ENCODE measurements at regions not wholly inside any gene's neighbourhood (a gene's known extent, or its start where the extent isn't known, plus 50 kb on each side); places are given as distances from the start of the nearest gene placed in this dataset.
A peak's percentile ranks its signal among the peaks of the same experiment; 100 is the strongest.

DNA sequence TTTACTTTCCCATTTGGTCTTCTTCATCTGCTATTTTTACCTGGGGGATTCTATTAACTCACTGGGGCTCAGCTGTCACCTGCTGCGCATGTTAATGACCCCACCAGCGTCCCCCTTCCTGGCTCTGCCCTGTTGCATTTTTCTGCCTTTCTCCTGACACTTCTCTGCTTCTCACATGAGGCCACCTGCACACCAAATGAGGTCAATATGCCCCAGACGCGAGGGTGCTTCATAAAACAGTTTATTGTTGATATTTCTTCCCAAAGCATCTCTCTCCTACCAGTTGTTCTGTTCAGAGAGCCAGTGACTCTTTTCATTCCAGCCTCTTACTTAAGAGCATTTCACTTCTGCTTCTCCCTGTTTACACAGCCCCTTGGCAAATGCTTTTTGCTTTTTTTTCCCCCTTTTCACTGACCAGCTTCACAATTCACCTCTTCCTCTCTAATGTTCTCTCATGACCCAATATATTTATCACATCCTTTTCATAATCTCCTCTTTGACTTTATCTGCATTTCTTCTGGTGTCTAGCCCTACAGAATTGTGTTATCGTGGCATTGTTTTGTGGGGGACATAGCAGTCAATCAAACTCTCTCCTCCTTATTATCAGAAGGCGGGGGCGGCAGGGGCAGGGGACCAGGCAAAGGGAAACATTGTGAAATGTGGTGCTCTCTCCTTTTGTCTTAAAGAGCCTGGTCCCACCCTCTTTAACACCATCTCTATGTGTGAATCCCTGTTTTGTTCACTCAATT is 545.8 kb upstream of the CITED2 start:
- no peak for DNase-seq

DNA sequence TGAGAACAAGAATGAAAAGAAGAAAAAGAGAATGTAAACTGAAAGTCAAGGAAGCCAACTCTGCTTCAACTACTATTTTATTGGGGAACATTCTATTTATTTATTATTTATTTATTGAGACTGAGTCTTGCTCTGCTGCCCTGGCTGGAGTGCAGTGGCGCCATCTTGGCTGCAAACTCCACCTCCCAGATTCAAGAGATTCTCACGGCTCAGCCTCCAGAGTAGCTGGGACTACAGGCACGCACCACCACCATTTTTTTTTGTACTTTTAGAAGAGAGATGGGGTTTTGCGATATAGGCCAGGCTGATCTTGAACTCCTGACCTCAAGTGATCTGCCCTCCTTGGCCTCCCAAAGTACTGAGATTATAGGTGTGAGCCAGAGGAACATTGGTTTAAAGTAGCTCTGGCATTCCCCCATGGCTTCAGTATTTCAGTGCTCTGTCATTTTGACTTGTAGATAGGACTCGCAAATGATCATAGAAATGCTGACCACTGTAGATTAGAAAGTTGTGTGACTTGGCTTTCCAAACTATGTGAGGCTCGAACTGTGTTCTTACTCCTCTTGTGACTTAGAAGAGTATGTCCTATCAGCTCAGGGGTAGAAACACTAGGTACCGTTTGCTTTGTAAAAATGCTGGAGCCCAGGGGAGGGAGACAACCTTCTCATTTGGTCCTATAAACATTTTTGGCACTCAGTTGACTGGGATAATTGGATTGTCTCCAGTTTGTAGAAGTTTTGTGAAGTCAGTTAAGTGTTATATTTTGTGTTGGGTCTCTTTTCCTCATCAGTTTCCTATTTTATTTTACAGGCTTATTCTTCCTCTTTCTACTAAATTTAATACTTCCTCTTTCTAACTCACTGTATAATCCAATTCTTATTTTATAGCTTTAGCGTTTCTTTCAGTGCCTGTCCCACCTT is 544.9 kb upstream of the CITED2 start:
- no peak for DNase-seq

DNA sequence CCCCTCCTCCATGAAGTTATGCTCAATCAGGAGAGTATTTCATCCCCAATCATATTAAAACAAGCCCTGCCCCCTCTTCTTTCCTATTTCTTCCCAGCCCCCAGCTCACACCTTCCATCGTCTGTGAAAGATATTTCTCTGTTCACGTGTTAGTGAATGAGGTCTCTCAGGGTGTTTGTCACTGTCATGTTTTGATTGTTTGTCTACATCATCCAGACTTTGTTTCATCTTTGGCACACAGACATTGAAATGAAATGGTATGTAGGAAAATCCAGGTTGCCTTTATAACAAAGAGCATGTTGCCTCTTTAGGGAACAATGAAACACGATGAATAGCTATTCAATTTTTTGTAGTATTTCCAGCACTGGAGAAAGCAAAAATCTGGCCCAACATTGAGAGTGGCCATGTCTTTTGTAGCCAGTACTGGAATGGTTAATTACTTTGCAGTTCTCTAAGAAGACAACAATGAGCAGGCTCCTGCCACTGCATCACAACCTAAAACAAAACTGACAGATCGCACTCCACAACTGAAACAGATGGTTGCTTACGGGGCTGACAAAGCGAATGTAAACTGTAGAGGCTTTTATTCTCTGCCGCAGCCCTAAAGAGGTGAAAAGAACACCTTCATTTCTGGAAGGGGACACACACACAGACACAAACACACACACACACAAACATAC is 543.6 kb upstream of the CITED2 start:
- no peak for DNase-seq

DNA sequence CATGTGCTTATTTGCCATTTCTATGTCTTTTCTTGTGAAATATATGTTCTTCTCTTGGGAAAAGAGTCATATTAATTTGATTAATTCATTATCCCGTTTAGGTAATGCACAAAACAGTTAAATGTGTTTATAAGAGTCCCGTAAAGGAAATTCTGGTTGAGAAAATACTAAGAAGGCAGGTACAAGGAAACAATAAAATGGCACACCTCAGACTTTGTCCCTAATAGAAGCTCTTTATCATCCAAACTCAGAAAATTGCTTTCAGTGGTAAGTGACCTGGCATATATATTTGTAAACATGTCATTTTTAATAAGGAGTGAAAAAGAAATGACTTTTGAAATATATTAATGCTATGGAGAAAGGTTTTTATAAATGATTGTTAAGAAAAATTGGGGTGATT is 540.5 kb upstream of the CITED2 start:
- DNase-seq: no peak

DNA sequence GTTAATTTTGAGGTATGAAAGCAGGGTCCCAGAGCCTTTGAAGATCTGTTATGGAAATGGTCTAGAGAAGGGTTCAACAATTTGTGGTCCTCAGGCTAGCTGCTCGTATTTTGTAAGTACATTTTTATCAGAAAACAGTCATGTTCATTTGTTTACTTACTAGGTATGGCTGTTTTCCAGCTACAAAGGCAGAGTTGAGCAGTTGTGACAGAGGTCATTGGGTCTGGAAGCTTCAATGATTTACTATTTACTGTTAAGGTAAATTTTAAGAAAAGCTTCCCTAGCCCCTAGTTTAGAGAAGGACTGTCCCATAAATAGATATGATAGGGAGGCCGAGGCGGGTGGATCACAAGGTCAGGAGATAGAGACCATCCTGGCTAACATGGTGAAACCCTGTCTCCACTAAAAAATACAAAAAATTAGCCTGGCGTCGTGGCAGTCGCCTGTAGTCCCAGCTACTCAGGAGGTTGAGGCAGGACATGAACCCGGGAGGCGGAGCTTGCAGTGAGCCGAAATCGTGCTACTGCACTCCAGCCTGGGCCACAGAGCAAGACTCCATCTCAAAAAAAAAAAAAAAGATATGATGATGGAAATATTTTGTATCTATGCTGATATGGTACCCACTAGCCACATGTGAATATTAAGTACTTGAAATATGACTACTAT is 538.4 kb upstream of the CITED2 start:
- DNase-seq: no peak

DNA sequence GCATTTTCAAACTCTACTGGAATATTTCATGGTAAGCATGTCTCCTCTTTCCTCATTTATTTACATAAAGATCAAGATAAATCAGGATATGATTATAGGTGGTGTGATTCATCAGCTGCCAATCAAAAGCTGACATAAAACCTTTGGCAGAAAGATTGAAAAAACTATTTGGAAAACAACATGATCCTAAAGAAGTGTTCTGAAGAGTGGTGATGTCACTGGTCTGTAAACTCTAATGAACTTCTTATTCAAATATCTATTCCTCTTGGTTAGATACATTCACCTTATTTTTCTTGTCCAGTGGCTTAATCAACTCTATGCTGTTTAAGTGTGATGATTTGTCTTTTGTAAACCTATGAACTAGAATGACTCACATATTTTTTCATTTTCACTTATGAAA is 535.5 kb upstream of the CITED2 start:
- DNase-seq: no peak

DNA sequence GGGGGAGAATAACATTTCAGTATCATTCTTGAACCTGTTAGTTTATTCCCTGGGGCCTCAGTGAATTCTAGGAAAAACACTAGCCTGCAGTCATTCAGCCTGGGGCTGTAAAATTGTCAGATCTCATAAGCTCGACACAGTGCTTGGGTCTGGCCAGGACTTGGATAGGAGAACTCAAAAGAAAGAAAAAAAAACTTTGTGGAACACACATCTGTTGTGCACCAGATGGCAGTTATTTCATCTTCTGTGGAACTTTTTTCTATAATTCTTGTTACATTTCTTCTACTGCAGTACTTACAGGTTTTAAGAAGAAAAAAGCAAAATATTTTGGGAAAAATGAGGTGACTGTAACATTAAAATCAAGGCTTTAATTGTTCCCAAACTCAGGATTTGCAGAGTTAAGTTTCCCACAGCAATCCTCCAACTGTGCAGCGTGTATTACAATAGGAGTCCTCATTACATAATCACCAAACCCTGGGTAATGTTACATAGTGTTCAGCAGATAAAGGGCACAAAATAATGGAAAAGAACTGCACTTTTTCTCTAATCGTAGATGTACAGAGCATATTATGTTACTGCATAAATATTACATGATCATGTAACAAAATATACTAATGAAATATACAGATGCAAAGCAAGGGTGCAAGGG is 531.1 kb upstream of the CITED2 start:
- DNase-seq: no peak

DNA sequence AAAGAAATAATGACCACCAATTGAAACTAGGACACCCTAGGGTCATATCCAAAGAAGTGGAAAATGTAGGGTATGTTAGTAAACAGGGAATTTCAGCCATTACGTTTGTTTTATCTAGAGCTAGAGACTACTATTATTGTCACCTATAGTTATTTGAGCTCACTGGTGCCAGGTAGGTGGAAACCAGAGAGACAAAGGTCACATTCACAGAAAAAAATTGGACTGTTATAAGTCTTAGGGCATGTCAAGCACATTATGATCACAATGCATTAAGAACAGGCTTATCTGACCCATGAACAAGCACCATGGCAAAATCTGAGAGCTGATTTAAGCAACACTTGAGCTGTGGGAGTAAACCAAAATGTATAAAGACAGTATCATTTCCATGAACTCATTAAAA is 530.1 kb upstream of the CITED2 start:
- DNase-seq: no peak

DNA sequence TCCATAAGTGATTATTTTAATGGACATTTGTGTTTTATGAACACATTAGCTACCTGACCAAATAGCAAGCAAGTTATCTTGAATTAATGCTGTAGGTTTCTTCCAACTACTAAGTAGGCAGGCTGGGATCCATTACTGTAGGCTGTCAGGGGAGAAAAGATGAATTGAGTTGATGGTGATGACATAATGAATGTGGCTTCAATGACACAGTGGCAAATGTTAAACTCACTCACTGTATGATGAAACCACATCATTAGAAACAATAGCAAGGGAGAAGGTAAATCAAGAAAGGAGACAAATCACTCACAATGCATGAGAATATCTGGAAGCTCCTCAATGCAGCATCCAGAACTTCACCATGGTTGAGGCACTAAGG is 529.7 kb upstream of the CITED2 start:
- no peak for DNase-seq

DNA sequence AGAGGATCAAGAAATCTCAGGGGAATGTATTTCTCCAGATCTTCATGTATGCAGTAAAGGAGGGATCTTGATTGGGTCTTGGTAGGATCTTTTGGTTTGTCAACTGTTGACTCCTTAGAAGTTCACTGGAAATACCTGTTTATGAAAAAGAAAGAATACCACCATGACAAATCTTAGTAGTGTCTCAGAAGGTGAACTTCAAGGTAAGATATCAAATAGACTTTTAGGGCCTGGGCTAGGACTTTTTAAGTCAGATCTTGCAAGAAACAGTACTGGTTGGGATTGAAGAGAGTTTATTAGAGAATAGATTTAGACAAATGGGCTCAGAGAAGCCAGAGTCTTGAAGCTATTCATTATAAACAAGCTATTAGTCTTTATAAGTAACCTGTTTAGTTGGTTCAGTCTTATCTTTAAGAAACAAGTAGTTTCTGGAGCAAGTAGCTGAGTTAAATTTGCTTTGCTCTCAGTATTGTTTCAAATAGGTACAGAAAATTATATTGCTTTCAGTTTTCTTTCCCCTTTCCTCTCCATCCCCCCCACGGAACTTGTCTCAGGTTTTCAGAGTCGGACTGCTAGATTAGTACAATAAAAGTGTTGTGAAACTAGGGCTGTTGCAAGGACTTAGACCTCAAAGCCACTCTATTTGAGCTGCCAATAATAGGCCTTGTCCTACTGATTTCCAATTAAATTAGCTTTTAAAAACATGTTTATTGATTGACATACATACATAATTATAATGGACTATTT is 529.1 kb upstream of the CITED2 start:
- peak; percentile 1 for DNase-seq

DNA sequence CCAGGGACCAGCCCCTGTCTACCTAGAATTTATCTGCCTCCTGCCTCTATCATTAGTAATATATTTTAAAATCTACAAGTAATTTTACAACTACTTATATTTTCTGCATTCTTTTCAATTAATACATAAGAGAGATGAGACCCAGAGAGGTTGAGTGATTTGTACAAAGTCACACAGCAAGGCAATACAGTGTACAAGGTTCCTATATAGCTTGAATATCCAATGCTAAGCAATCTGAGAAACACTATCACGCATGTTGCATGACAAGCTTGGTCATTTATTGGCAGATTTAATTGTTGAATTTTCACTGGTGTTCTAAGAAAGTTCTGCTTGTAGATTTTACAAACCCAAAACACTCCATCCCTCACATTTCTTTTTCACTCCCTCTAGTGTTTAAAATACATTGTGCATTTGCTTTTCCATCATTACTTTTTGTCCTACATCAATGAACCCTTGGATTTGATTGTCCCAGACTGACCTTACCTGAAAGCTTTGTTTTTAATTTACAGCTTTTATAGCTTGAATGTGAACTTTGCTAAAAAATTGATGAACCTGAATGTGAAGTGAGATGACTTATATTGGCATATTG is 520.9 kb upstream of the CITED2 start:
- DNase-seq: no peak

DNA sequence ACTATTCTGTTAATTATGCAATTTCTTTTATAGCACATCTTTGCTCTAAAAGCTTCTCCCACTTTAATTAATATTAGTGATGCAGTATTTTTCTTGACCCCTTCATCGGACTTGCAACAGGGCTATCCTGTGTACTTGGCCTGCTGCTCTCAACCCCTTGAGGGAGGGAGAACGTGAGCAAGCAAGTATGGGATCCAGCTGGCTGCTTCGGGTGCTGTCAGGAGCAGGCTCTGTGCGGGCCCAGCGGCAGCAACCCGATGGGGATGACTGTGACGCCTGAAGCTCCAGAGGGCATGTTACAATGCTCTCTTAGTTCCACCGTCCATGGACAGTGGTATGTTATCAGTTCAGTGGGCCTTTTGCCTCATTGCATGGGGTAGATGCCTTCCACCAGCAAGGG is 519.8 kb upstream of the CITED2 start:
- DNase-seq: no peak

DNA sequence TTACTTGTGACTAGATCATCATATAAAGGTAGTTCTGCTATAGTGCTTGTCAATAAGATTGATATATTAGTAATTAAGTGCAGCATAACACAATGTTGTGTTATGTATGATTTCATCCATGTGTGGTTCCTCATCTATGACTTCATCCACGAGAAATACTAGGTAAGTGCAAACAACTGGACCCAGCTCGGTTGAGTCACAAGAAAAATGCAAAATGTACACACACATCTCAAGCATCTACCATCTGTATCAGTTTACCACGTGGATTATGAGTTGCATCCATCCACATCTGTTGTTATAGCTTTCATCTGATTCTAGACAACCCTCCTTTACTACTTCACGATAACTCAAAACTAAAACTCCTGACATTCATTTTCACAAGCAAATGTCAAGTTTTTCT is 517.0 kb upstream of the CITED2 start:
- no peak for DNase-seq

DNA sequence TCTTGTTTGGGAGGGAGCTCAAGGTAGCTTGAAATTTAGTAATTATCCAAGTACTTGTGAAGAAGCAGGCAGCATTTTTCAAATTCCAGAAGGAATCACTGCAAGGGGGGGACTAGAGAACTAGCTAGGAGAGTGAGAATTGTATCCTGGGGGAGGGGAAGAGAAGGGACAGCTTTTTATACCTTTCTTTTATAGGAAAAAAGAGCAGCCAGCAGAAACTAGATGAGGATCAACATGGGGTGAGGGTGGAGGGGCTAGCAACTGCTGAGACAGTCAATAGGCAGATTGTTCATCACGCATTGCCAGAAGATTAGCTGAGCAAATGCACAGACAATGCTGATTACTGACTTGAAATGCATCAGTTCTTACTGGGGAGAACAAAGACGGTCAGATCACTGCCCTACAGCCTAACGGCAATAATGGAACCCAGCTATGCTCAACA is 514.3 kb upstream of the CITED2 start:
- DNase-seq: no peak

DNA sequence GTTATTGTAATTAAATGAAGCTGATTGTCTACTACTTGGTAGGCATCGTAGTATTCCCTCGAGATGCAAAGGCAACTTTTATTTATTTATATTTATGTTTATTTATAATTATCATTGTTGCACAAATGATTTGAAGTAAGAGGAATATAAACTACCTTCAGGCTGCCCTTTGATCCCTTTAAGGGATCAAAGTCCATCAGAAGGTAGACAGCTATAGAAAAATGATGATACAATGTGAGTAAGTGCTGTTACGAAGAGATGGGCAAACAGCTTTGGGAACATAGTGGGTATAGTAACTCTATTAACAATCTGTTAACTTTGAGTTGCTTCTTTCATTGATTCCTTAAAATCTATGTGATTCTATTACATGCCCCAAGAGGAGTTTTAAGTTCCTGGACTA is 512.8 kb upstream of the CITED2 start:
- DNase-seq: no peak

DNA sequence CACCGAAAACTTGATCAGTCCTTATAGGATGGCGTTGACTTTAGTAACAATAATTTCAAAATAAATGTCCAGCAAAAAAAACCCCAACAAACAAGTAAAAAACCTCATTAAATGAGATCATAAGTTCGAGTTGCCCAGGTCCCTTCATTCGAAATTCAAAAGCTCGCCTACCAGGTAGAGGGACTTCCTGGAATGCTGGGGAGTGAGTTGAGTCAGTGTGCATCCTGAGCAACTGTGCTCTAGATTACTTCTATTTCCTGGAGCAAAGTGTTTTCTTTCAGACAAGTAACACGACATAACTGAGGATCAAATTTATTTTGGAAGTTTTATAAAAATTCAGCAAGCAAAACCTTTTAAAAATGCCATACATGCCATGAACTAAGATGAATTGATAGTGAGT is 511.9 kb upstream of the CITED2 start:
- no peak for DNase-seq

DNA sequence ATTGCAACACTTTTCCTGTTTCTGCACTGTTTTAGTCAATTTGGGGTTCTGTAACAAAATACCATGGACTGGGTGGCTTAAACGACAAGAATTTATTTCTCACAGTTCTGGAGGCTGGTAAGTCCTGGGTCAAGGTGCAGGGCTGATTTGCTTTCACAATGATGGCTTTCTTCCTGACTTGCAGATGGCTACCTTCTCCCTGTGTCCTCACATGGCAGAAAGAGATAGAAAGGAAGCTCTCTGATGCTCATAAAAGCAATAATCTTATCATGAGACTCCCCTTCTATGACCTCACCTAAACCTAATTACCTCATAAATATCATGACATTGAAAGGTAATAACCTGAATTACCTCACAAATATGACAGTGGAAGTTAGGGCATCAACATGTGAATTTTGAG is 511.5 kb upstream of the CITED2 start:
- DNase-seq: no peak

DNA sequence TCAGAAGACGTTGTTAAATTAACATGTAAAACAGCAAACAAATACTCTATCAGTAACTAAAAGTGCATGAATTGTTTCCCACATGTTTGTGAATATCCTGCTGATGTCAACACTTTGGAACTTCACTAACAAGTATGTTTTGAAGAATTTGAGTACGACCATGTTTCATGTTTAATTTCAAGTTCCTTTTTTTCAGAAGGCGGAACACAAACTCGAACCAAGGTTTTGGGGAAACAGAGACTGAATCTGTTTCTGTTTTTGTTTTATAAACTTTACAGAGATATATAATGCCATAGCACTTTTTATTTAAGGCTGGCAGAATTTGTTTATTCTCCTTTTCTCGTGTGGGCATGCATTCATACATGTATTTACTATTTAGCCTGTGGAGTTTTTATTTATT is 509.3 kb upstream of the CITED2 start:
- DNase-seq: no peak

DNA sequence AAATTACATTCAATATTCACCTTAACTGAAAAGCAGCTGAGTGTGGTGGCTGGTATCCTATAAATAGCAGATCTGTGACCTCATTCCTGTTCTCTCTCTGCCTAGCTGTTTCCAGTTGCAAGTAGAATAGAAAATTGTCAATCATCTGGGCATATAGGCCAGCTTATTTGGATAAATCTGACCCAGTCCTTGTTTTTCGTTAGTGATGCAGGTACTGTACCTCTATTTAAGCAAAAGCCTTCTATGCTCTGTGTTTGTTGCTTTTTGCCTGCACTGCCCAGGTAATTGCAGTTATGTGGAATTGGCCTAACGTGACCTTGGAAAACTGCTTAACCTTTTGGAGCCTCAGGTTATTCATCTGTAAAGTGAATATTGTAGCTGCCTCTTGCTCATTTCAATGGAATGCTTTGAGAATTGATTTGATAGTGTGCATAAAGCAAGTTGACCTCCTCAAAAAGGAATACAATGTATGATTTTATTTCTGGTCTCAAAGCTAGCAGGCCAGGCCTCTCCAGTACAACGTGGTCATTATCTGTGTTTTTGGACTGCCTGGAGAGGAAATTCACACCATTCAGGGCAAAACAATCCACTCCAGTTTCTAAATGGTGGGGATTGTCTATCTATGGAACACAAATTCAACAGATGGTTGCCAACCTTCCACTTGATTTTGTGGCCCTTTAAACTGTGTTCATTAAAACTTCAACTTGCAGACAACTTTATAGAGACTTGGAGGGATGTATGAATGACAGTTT is 508.7 kb upstream of the CITED2 start:
- DNase-seq: peak; percentile 21

DNA sequence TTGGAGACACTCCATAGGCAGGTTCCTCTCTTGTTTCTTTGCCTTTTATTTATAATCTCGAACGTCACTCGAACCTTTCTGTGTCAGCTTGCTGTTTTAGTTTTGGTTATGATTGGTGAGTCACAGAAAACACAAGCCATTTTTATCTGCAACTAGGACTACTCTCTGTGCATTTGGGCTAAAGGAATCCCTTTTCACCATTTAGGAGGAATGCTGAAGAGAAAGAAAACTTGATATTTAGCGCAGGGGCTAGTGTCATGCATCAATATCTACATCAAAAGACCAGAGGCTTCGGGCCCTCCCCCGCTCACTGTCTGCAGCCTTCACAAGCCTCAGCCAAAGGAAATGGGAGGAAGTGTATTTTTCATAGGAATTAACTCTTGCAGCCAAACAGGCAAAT is 507.8 kb upstream of the CITED2 start:
- no peak for DNase-seq

DNA sequence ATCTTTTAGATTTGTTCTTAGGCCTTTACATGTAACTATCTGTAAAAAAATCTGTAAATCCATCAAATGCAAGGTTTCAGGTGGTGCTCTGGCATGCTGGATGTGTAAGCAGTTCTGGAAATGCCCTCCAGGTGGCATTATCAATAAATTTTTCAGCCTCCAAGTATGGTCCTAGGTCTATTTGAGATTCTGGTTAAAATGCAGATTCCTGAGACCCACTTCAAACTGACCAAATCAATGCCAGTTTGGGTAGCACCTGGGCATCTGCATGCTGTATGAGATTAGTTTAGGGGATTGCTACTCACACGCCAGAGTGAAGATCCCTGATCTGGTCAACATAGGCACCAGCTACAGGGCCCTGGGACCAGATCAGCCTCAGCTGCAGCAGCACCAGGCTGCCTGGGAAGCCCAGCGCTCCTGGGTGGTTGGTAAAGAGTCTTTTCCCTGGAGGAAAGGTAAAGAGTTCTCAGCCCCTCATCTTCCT is 507.3 kb upstream of the CITED2 start:
- peak; percentile 25 for DNase-seq

Measured in midbrain (tissue), 1 donor.